GM12878 (cell line): ENCODE measurements at regions not wholly inside any gene's neighbourhood (a gene's known extent, or its start where the extent isn't known, plus 50 kb on each side); places are given as distances from the start of the nearest gene placed in this dataset.

ENCODE experiments used
- ATAC-seq: fragments of 200-7000 bp; cut with Tn5 transposase; 3 replicates; pipeline ENCODE4 v1.9.1; 2020; ENCODE audit warnings: mild to moderate bottlenecking, moderate library complexity
- BruUV-seq: library from RNA; stranded (reverse); fragments of 400-500 nt; replicated peaks from 2 replicates; lab custom pipeline; 2021; lab: Mats Ljungman, UMichigan
- CTCF ChIA-PET: fragments of 300-600 bp; sonication (Branson Sonifier 250); formaldehyde crosslinking; extraction: SDS; loops from one replicate; lab custom pipeline; 2021; ENCODE audit warnings: inconsistent platforms; lab: Yijun Ruan, JAX
- POLR2A ChIA-PET: fragments of 350-600 bp; formaldehyde crosslinking; extraction: SDS; loops from one replicate; lab custom pipeline; 2021; ENCODE audit warnings: inconsistent platforms; lab: Charles Lee
- RAD21 ChIA-PET: fragments of 300-600 bp; sonication (Branson Sonifier 250); formaldehyde crosslinking; loops from one replicate; lab custom pipeline; 2023; ENCODE audit warnings: antibody characterized with exemption; ENCODE audit not compliant: unreplicated experiment; lab: Charles Lee
- SMC1A ChIA-PET: fragments of 300-600 bp; sonication (Branson Sonifier 250); formaldehyde crosslinking; loops from one replicate; lab custom pipeline; 2023; ENCODE audit not compliant: unreplicated experiment, uncharacterized antibody; lab: Charles Lee
- DNase-seq: peaks from one replicate; pipeline ENCODE4 v3.0.0-alpha.2; 2011; ENCODE audit warnings: low read depth, low spot score
- FAIRE-seq: peaks from 3 replicates; lab custom pipeline; 2011; peaks lifted over from hg19 to GRCh38; lab: Jason Lieb, UNC
- H2AFZ ChIP-seq: 2 replicates; pipeline ENCODE4 v1.6.0; 2011; ENCODE audit warnings: low read depth, low read length, control low read depth; ENCODE audit not compliant: control insufficient read depth
- H3K27ac ChIP-seq: 2 replicates; pipeline ENCODE4 v1.5.1; 2011; ENCODE audit warnings: control low read depth; ENCODE audit not compliant: control insufficient read depth, insufficient read depth
- H3K27me3 ChIP-seq, 2 experiments: replicated peaks in 1 of 2; 2 replicates each; pipeline versions ENCODE4 v1.6.0 to v1.6.1; 2011; ENCODE audit warnings: low read length in 1 of 2; ENCODE audit not compliant: control insufficient read depth in 2 of 2, insufficient read depth in 2 of 2
- H3K36me3 ChIP-seq, 2 experiments: 2 replicates each; pipeline ENCODE4 v1.5.1; 2011; ENCODE audit warnings: low read length in 1 of 2; ENCODE audit not compliant: control insufficient read depth in 2 of 2, insufficient read depth in 2 of 2
- H3K4me1 ChIP-seq: 2 replicates; pipeline ENCODE4 v1.6.1; 2011; ENCODE audit warnings: mild to moderate bottlenecking, low read length, moderate library complexity, mixed read lengths; ENCODE audit not compliant: control insufficient read depth, insufficient read depth
- H3K4me2 ChIP-seq: 2 replicates; pipeline ENCODE4 v1.6.0; 2011; ENCODE audit warnings: control low read depth; ENCODE audit not compliant: control insufficient read depth, insufficient read depth
- H3K4me3 ChIP-seq: fragments of 200-600 bp; sonication (generic); 2 replicates; pipeline ENCODE4 v1.5.1; 2016
- H3K79me2 ChIP-seq: 2 replicates; pipeline ENCODE4 v1.6.0; 2011; ENCODE audit warnings: low read length; ENCODE audit not compliant: control insufficient read depth, insufficient read depth
- H3K9ac ChIP-seq: 2 replicates; pipeline ENCODE4 v1.8.0; 2011; ENCODE audit warnings: low read length, control low read depth, mixed read lengths; ENCODE audit not compliant: control insufficient read depth, insufficient read depth
- H3K9me3 ChIP-seq: replicated peaks from 3 replicates; pipeline ENCODE4 v1.5.1; 2011; ENCODE audit warnings: mild to moderate bottlenecking, low read length; ENCODE audit not compliant: control insufficient read depth, insufficient read depth
- H4K20me1 ChIP-seq: 2 replicates; pipeline ENCODE4 v1.6.0; 2011; ENCODE audit not compliant: control insufficient read depth, insufficient read depth
- CHD4 ChIP-seq: fragments of 200-600 bp; sonication (generic); IDR thresholded peaks from 2 replicates; pipeline ENCODE4 v1.6.1; 2016; ENCODE audit warnings: mild to moderate bottlenecking
- EZH2 ChIP-seq: IDR thresholded peaks from 2 replicates; pipeline ENCODE4 v1.6.1; 2012; ENCODE audit warnings: low read depth, mild to moderate bottlenecking, control low read depth, inconsistent platforms, low read length, borderline replicate concordance; ENCODE audit not compliant: control insufficient read depth
- HDGF ChIP-seq: fragments of 450-650 bp; IDR thresholded peaks from 2 replicates; pipeline ENCODE4 v1.6.1; 2016; ENCODE audit warnings: antibody characterized with exemption
- IRF4 ChIP-seq: IDR thresholded peaks from 2 replicates; pipeline ENCODE4 v1.6.1; 2011; ENCODE audit warnings: low read depth, low read length
- MEF2B ChIP-seq: fragments of 450-650 bp; IDR thresholded peaks from 2 replicates; pipeline ENCODE4 v1.6.1; 2018; ENCODE audit warnings: mild to moderate bottlenecking, moderate library complexity; ENCODE audit not compliant: partially characterized antibody, poor library complexity, severe bottlenecking
- MTA2 ChIP-seq: fragments of 450-650 bp; IDR thresholded peaks from 2 replicates; pipeline ENCODE4 v1.6.1; 2016; ENCODE audit warnings: low read depth, mild to moderate bottlenecking, moderate library complexity
- NR2C2 ChIP-seq: IDR thresholded peaks from 2 replicates; pipeline ENCODE4 v1.6.1; 2011; ENCODE audit warnings: borderline replicate concordance, low read depth; ENCODE audit not compliant: control insufficient read depth, insufficient read length
- PBX3 ChIP-seq: IDR thresholded peaks from 2 replicates; pipeline ENCODE4 v1.6.1; 2011; ENCODE audit warnings: mild to moderate bottlenecking, low read depth, low read length, moderate library complexity; ENCODE audit not compliant: insufficient replicate concordance
- RUNX3 ChIP-seq: IDR thresholded peaks from 2 replicates; pipeline ENCODE4 v1.6.1; 2012; ENCODE audit warnings: low read length, inconsistent platforms
- SMC3 ChIP-seq: IDR thresholded peaks from 2 replicates; pipeline ENCODE4 v1.6.1; 2011; ENCODE audit warnings: low read length, improper control_type of control experiment, borderline replicate concordance
- SP1 ChIP-seq: IDR thresholded peaks from one replicate; pipeline ENCODE4 v1.6.1; 2011; ENCODE audit warnings: low read depth, low read length
- ZBTB11 ChIP-seq: fragments of 450-650 bp; formaldehyde crosslinking; IDR thresholded peaks from 2 replicates; pipeline ENCODE4 v1.5.0; 2022; ENCODE audit warnings: mild to moderate bottlenecking, missing genetic modification characterization
- WGBS: methylation state at CpG from one replicate; pipeline ENCODE4 v1.1.6; 2016; ENCODE audit warnings: low lambda C conversion rate; ENCODE audit not compliant: insufficient replicate concordance, insufficient coverage; ENCODE audit errors: missing lambda C conversion rate; 5-methylcytosine and 5-hydroxymethylcytosine counted together
- in situ Hi-C: fragments of 300-500 bp; cut with MboI; formaldehyde crosslinking; loops from 9 replicates; pipeline ENCODE4 v1.14.3; 2018; ENCODE audit warnings: mixed read lengths
- intact Hi-C: fragments of 100-400 bp; cut with micrococcal nuclease; formaldehyde crosslinking; loops from one replicate; pipeline ENCODE4 v1.14.2; 2022; ENCODE audit not compliant: unreplicated experiment

- no peak for TF ChIP-seq SP1
These were observed 100.8 kb downstream of the CPN2 start (continued) for GRCh38 chr3:194250098-194251002.

GRCh38 chr3:194251007-194251406, 100.1 kb downstream of the CPN2 start:
- no peak overlapping the region for H3K9ac ChIP-seq
- RAD21 ChIA-PET, result no interaction called here
- CTCF ChIA-PET, result no interaction called here
- no peak overlapping the region for H3K4me2 ChIP-seq
- no peak overlapping the region for H2AFZ ChIP-seq
- FAIRE-seq (no peak), DNase-seq (no peak), ATAC-seq (no peak)
- TF ChIP-seq CHD4 (no peak), PBX3 (no peak), MTA2 (no peak), RUNX3 (no peak), IRF4 (no peak), EZH2 (no peak), NR2C2 (no peak), ZBTB11 (CRISPR knock-in tag) (no peak), SMC3 (no peak), MEF2B (no peak), HDGF (no peak)
- no peaks in the 10 kb centered on the region for H3K9me3 ChIP-seq
- H3K27ac ChIP-seq, result no peak overlapping the region
- SMC1A ChIA-PET, result no interaction called here
- no peaks in the 10 kb centered on the region for H3K36me3 ChIP-seq
- POLR2A ChIA-PET, result no interaction called here
- 61% methylated on average over 10 of the region's 10 CpGs for WGBS
- peaks cover 7% of the 10 kb centered on the region for H3K4me1 ChIP-seq
- BruUV-seq, result no TSS peak
- H3K79me2 ChIP-seq, result no peaks in the 10 kb centered on the region
- in situ Hi-C loops, result no loop called here
- H4K20me1 ChIP-seq, result no peaks in the 10 kb centered on the region
- intact Hi-C loops, result no loop called here
- peaks cover 10 to 18% of the 10 kb centered on the region in 2 experiments; a peak in 3 of 4 replicates for H3K27me3 ChIP-seq
- no peak overlapping the region for H3K4me3 ChIP-seq
